DOHH2 (cell line): ENCODE measurements at regions not wholly inside any gene's neighbourhood (a gene's known extent, or its start where the extent isn't known, plus 50 kb on each side); places are given as distances from the start of the nearest gene placed in this dataset.

ENCODE experiments used
- EZH2phosphoT487 ChIP-seq: fragments of 200-600 bp; sonication (generic); IDR thresholded peaks from 2 replicates; pipeline ENCODE4 v1.6.1; 2017; ENCODE audit warnings: borderline replicate concordance, mild to moderate bottlenecking, antibody characterized with exemption, low read length, moderate library complexity, mixed read lengths
- TF ChIP-seq, protein P1 (sequence below): fragments of 200-600 bp; sonication (generic); IDR thresholded peaks from one replicate; pipeline ENCODE4 v1.5.1; 2014; ENCODE audit warnings: antibody characterized with exemption, mild to moderate bottlenecking, low read depth, low read length; ENCODE audit not compliant: poor library complexity, severe bottlenecking

DNA sequence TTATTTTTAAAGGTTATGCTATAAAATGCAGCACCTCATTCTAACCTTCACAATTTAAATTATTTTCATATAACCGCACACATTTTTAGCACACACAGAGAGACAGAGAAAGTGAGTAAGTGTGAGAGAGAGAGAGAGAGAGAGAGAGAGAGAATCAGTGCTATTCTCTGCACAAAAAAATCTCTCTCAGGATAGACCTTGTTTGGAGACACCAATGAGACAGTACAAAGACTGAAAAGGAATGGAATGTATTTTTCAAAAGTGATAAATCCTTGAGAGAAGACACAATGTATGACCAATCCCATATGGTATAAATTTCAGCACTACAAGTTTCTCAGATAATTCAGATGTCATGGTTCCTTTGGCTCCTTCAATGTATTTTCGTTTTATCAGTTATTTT is 132.1 kb upstream of the PCDH18 start:
- TF ChIP-seq, protein P1, sequence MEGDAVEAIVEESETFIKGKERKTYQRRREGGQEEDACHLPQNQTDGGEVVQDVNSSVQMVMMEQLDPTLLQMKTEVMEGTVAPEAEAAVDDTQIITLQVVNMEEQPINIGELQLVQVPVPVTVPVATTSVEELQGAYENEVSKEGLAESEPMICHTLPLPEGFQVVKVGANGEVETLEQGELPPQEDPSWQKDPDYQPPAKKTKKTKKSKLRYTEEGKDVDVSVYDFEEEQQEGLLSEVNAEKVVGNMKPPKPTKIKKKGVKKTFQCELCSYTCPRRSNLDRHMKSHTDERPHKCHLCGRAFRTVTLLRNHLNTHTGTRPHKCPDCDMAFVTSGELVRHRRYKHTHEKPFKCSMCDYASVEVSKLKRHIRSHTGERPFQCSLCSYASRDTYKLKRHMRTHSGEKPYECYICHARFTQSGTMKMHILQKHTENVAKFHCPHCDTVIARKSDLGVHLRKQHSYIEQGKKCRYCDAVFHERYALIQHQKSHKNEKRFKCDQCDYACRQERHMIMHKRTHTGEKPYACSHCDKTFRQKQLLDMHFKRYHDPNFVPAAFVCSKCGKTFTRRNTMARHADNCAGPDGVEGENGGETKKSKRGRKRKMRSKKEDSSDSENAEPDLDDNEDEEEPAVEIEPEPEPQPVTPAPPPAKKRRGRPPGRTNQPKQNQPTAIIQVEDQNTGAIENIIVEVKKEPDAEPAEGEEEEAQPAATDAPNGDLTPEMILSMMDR: no peak
- TF ChIP-seq EZH2phosphoT487: no peak
